ENCODE measurements at regions not wholly inside any gene's neighbourhood (a gene's known extent, or its start where the extent isn't known, plus 50 kb on each side); places are given as distances from the start of the nearest gene placed in this dataset.

DNA sequence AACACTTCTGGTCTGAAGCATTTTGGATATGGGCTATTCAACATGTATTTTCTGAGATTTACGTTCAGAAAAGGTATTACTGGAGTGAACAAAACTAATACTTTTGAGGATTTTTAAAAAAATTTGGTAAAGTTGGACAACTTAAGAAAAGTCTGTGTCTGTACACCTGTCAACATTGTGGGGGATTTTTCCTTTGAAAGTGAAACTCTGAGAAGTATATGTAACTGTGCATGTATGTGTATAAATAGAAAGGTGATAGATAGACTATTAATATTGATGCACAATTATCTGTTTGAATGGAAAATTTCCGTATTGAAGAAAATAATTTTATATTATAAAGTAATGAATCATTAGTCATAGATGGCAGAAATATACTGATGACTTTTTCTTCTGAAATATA is 312.8 kb upstream of the MDGA2 start:
- TF ChIP-seq, protein P1, sequence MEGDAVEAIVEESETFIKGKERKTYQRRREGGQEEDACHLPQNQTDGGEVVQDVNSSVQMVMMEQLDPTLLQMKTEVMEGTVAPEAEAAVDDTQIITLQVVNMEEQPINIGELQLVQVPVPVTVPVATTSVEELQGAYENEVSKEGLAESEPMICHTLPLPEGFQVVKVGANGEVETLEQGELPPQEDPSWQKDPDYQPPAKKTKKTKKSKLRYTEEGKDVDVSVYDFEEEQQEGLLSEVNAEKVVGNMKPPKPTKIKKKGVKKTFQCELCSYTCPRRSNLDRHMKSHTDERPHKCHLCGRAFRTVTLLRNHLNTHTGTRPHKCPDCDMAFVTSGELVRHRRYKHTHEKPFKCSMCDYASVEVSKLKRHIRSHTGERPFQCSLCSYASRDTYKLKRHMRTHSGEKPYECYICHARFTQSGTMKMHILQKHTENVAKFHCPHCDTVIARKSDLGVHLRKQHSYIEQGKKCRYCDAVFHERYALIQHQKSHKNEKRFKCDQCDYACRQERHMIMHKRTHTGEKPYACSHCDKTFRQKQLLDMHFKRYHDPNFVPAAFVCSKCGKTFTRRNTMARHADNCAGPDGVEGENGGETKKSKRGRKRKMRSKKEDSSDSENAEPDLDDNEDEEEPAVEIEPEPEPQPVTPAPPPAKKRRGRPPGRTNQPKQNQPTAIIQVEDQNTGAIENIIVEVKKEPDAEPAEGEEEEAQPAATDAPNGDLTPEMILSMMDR (optimal IDR thresholded peaks at IDR 0.05 in 1 of 3, IDR thresholded peaks at IDR 0.05 in 1 of 3, conservative IDR thresholded peaks at IDR 0.05 in 1 of 3; ENCODE audit: extremely low read depth in 1 of 3, insufficient read depth in 2 of 3, low read length in 3 of 3): no peak
- TF ChIP-seq EZH2 (IDR thresholded peaks at IDR 0.05; ENCODE audit: low read length): no peak
- peaks cover 4% of the 10 kb centered on the region for H3K9me3 ChIP-seq (ENCODE audit: control insufficient read depth, low read depth, low read length)
- no peaks in the 10 kb centered on the region for H3K79me2 ChIP-seq (ENCODE audit: control insufficient read depth, insufficient read depth, low read length)
- dilution Hi-C loops (cut with MboI; ENCODE audit: extremely low pct_ligation_motif_present, low sequenced_read_pairs): no loop called here
- no peaks in the 10 kb centered on the region for H3K4me1 ChIP-seq (ENCODE audit: control insufficient read depth, extremely low read depth, insufficient read depth, low read length)
- H3K4me3 ChIP-seq (ENCODE audit: control insufficient read depth in 2 of 3, extremely low read depth in 1 of 3, insufficient read depth in 2 of 3, low read depth in 1 of 3, low read length in 3 of 3): no peak overlapping the region
- no peaks in the 10 kb centered on the region for H4K20me1 ChIP-seq (ENCODE audit: control insufficient read depth, extremely low read depth, insufficient read depth, low read length)
- no peaks in the 10 kb centered on the region for H3K9me1 ChIP-seq (ENCODE audit: control insufficient read depth, extremely low read depth, insufficient read depth, low read length)
- no peak overlapping the region for H2AFZ ChIP-seq (ENCODE audit: control insufficient read depth, low read length)
- no peak overlapping the region for H3K4me2 ChIP-seq (ENCODE audit: control insufficient read depth, extremely low read depth, insufficient read depth, low read depth, low read length)
- no peak overlapping the region for H3K27ac ChIP-seq (ENCODE audit: control insufficient read depth, insufficient read depth, low read length)
- H3K36me3 ChIP-seq (ENCODE audit: control insufficient read depth in 2 of 2, extremely low read depth in 1 of 2, insufficient read depth in 2 of 2, low read length in 2 of 2): no peaks in the 10 kb centered on the region
- no peak for FAIRE-seq
- DNase-seq (ENCODE audit: low read depth, low spot score): no peak
- no peaks in the 10 kb centered on the region for H3K27me3 ChIP-seq (ENCODE audit: control insufficient read depth, extremely low read depth, insufficient read depth, low read length)
- H3K9ac ChIP-seq (ENCODE audit: control insufficient read depth, extremely low read depth, insufficient read depth, low read length): no peak overlapping the region

DNA sequence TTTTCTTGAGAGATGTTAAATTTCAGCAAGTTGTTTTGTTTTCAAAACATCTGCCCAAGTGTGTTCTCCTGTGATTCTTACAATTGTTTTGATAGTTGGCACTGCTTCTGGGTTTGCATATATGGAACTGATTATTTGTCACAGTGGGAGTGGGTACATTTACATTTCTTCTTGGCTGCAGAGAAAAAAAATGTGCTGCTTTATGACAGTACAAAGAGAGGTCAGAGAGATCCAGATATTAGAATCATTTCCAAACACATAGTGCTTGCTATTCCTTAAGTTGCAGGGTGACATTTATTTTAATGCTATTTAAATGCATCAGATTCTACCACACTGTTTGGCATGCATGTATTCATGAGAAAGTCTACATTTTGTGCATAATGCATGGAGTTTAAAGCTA is 303.5 kb upstream of the MDGA2 start:
- H3K27ac ChIP-seq (ENCODE audit: control insufficient read depth, insufficient read depth, low read length): no peak overlapping the region
- H3K79me2 ChIP-seq (ENCODE audit: control insufficient read depth, insufficient read depth, low read length): no peaks in the 10 kb centered on the region
- no peaks in the 10 kb centered on the region for H3K27me3 ChIP-seq (ENCODE audit: control insufficient read depth, extremely low read depth, insufficient read depth, low read length)
- dilution Hi-C loops (cut with MboI; ENCODE audit: extremely low pct_ligation_motif_present, low sequenced_read_pairs): no loop called here
- H3K36me3 ChIP-seq (ENCODE audit: control insufficient read depth in 2 of 2, extremely low read depth in 1 of 2, insufficient read depth in 2 of 2, low read length in 2 of 2): no peaks in the 10 kb centered on the region
- FAIRE-seq (no peak), DNase-seq (ENCODE audit: low read depth, low spot score) (no peak)
- no peaks in the 10 kb centered on the region for H3K4me1 ChIP-seq (ENCODE audit: control insufficient read depth, extremely low read depth, insufficient read depth, low read length)
- H4K20me1 ChIP-seq (ENCODE audit: control insufficient read depth, extremely low read depth, insufficient read depth, low read length): no peaks in the 10 kb centered on the region
- H3K9me1 ChIP-seq (ENCODE audit: control insufficient read depth, extremely low read depth, insufficient read depth, low read length): no peaks in the 10 kb centered on the region
- no peak overlapping the region for H3K9ac ChIP-seq (ENCODE audit: control insufficient read depth, extremely low read depth, insufficient read depth, low read length)
- H3K9me3 ChIP-seq (ENCODE audit: control insufficient read depth, low read depth, low read length): peaks cover under 1% of the 10 kb centered on the region
- no peak overlapping the region for H2AFZ ChIP-seq (ENCODE audit: control insufficient read depth, low read length)
- no peak overlapping the region for H3K4me3 ChIP-seq (ENCODE audit: control insufficient read depth in 2 of 3, extremely low read depth in 1 of 3, insufficient read depth in 2 of 3, low read depth in 1 of 3, low read length in 3 of 3)
- no peak overlapping the region for H3K4me2 ChIP-seq (ENCODE audit: control insufficient read depth, extremely low read depth, insufficient read depth, low read depth, low read length)
- TF ChIP-seq, protein P1 (optimal IDR thresholded peaks at IDR 0.05 in 1 of 3, IDR thresholded peaks at IDR 0.05 in 1 of 3, conservative IDR thresholded peaks at IDR 0.05 in 1 of 3; ENCODE audit: extremely low read depth in 1 of 3, insufficient read depth in 2 of 3, low read length in 3 of 3): no peak
- no peak for TF ChIP-seq EZH2 (IDR thresholded peaks at IDR 0.05; ENCODE audit: low read length)
